HG03439 (cell line): ENCODE measurements at regions not wholly inside any gene's neighbourhood (a gene's known extent, or its start where the extent isn't known, plus 50 kb on each side); places are given as distances from the start of the nearest gene placed in this dataset.
"Not testable (repeated sequence)": the region's sequence is repeated elsewhere in the genome, so short reads cannot be mapped to it uniquely, and the experiment has no call there.

Experiments used
- ATAC-seq: cut with Tn5 transposase; IDR thresholded peaks from one replicate; pipeline ENCODE4 v1.9.1; 2021; ENCODE audit warnings: mild to moderate bottlenecking, moderate library complexity; ENCODE audit not compliant: unreplicated experiment

DNA sequence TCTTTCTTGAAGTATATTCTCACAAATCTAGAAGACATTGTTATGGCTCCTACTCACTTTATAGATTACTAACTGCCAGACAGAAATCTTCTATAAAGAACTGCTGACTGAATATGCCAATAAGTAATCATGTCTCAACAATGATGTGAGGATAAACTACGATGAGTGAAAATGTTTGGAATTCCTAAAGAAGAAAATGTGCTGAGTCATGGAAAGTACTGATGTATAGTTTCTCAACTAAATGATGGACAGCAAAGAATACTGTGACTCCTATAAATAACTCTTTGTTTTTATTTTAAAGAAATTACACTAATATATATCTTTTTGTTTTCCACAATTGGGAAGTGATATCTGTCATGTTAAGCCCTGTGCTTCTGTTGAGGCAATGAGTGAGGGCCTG is 232.9 kb downstream of the LNPK start:
- no peak for ATAC-seq

DNA sequence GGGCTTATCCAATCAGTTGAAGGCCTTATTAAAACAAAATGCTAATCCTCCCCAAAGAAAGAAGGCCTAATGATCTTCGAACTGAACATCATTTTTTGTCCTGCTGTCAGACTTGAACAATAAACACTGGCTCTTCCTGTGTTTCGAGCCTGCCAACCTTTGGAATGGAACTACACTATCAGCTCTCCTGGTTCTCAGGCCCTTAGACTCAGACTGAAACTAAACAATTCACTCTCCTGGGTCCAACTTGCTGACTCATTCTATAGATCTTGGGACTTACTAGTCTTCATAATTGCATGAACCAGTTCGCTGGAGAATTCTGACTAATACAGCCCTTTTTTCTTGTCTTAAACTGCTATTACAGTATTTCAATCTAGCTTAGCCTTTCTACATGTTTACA is 235.2 kb downstream of the LNPK start:
- no peak for ATAC-seq

DNA sequence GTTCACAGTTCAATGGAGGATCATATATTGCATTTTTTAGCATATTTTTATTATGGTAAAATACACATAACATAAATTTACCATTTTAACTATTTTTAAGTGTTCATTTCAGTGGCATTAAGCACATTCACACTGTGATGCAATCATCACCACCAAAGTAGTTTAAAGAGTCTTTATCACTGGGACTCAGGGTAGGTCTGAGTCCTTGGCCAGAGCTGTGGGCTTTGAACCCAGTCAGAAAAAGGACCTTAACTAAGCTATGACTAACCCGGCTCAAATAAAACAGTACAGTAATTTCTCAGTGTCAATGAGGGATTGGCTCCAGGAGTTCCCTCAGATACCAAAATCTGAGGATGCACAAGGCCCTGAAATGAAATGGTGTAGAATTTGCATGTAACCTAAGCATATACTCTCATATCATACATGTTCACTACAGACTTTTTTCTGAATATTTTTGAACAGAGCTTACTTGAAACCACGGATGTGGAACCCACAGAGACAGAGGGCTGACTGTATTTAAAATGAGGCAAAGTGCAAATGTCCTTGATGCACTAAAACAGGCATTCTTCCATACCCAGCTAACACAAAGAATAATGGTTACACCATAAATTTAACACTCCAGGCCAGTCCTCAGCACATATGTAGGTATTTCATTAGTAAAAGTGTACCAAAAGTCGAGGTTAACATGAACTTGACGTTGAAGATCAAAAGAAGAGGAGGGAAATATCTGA is 246.2 kb downstream of the LNPK start:
- no peak for ATAC-seq

DNA sequence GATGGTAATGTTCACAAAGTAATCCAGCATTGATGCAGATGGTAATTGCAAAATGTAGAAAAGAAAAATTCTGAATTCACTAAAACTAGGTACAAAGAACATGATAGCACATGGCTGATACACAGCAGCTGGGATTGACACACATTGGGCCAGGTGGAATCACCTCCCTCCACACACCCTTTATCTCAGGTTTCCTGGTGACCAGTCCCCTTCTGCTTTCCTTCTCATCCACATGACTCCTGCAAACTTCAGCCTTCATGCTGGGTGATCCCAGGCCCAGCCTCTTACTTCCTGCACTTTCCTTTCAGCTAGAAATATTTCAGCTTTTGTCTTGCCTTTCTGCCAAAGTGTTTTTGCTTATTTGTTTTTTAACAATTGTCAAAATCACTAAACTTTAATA is 246.9 kb downstream of the LNPK start:
- ATAC-seq = no peak

DNA sequence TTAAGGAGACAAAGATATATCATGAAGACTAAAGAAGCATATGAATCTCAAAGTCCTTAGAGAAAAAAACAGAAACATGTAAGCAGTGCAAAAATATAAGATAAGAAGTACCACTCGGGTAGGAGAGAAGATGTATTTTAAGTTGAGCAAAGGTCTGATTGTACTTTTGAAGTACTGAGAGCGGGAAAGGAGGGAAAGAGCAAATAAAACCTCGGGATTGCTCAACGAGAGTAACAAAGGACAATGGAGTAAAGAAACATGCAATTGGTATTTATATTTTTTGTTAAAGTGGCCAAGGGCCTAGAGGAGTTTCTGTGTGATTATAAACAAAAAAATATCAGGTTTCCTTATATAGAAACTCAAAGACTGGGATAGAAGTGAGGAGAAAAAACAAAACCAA is 251.9 kb downstream of the LNPK start:
- no peak for ATAC-seq

DNA sequence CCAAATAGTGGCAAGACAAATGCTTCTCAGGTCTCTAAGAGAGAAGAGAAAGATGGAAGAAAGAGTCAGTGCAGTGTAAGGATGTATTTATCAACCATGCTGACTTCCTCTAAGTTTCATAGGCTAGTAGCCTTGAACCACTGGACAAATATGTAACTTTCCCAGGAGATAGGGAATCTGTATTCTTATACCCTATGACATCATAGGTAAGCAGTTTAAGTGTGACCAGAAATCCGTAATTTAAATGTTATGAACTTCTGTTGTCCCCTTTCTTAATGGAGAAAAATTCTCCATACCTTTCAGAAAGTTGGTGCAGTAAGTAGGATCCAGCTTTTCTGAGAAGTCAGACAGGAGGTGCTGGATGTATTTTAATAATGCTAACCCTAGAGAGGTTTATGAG is 256.2 kb downstream of the LNPK start:
- ATAC-seq = no peak

DNA sequence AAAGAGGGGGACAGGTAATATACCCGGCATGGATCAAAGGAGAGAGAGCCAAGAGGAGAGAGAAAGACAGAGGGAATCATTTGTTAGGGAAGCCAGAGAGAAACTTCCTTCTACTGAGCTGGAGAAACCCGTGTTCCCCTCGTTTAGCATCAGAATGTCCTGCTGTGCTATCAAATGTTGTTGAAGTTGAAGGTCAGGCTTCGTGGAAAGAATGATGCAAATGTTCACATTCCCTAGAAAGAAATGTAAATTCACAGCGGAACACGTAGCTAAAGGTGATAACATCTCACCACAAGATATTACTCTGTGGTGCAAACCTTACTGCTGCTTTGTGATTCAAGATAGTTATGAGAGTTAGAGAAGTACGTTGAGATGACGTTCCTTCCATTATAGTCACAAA is 258.1 kb downstream of the LNPK start:
- ATAC-seq = no peak

DNA sequence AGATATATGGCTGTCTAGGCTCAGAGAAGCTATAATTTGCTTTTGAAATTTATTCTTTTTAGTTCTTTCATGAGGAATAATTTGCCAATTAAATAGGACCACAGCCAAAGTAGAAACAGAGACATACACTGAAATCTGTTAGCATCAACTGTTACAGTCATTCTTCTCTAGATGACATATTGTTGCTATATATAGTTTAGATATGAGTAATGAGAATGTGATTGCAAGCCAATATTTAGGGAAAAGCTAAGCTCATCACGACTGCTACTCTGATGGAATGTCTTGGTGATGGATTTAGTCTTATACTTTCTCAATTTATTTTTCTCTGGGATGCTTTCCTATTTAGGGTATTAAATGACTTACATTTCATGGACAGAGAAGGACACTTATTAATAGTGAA is 259.1 kb downstream of the LNPK start:
- no peak for ATAC-seq

DNA sequence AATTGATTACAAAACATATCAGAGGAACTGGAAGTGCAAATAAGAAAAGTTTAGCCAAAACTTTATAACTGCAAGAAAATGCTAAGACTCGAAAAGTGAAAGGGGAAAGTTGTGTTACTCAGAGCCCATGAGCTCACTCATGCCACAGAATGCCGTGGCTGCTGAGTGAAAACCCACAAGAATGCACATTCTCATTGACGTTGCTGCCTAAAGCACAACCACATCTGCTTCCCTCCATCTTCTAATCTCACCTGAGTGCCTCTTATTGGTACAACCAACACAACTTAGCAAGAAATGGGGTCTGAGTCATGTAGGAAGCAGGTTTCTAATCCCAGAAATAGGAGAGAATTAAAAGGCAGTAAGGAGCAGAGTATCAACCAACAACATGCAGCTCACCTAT is 259.7 kb downstream of the LNPK start:
- no peak for ATAC-seq

DNA sequence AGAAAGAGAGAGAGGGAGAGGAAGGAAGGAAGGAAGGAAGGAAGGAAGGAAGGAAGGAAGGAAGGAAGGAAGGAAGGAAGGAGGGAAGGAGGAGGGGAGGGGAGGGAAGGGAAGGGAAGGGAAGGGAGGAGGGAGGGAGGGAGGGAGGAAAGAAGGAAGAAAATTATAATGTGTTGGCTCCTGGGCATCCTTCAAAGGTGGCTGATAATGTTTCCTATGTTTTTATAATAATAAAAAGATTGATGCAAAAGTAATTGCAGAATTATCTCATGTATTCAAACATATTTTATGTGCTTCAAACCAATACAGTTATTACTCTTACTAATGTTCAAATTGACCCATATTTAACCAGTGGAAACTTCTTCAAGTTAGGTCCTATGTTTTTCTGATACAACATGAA is 260.9 kb downstream of the LNPK start:
- ATAC-seq = no peak

DNA sequence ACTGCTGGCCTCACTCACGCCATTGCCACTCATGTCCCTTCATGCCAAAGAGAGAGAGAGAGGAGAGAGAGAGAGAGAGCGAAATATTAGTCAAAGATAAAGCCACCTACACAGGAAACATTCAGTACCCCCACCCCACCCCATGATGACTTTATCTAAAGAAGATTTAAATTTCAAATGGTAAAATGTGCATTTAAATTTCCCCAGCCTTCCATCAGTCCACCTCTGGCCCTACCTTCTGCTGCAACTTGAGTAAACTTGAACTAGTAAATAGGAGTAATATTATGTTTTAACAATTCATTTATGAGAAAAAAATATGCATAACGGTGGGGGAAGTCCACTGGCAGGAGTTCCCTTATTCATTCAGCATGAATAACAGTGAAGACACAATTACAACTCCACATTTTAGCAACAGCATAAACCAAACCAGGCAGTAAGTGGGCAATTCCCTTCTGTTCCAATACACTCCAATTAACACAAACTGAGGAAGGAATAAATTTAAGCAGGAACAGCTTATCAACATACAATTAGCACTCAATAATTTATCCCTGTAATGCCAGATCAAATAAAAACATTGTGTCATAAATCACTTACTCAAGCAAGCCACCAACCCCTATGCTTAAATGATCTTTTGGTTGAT is 264.2 kb downstream of the LNPK start:
- ATAC-seq = no peak

DNA sequence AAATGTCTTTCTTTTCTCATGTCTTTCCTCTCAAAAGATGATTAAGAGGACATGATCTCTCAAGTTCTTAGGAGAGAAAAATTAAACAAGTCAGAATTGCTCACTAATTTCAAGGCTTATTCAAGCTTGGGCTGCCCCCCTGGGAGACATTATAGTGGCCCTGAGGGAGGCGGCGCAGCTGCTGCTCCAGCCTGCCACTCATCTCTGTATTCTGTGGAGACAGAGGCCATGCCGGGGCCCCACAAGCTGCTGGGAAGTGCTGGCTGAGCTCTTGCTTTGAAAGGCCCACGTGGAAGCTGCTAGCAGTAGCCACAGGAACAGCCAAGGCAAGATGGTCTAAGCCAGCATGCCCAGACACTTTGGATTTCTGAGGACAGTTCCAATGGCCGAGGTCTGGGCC is 267.4 kb downstream of the LNPK start:
- no peak for ATAC-seq

DNA sequence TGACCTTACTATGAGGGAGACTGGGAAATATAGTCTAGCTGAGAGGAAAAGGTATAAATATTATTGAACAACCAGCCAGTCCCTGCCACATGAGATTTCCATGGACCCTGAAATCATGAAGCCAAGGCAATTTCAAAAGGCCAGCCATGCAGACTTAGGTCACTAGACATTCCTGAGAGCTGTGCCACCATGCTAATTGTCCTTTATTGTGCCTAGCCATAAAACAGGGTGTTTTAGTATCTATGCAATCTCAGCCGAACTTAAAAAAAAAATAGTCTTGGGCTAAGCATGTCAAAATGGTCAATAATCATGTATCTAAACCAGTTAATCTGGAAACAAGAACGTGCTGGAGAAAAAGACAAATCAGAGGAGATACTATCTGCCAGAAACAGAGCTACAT is 269.5 kb downstream of the LNPK start:
- ATAC-seq = no peak

DNA sequence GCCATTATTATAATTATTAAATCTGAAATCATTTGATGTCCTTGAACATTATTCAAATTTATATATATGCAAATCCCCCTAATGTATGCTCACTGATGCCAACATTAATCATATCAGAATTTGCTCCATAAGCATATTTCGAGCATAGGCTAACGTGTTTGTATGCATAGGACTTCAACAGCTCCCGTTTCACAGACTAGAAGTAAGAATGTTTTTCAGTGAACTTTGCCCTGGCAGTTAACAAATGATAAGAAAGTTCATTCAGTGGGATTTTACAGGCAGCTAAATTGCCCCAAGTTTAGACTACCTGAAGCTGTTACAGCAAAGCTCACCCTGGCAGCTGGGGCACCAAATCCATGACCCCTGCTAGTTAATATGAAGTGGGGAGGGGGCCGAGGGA is 272.0 kb downstream of the LNPK start:
- ATAC-seq = no peak

DNA sequence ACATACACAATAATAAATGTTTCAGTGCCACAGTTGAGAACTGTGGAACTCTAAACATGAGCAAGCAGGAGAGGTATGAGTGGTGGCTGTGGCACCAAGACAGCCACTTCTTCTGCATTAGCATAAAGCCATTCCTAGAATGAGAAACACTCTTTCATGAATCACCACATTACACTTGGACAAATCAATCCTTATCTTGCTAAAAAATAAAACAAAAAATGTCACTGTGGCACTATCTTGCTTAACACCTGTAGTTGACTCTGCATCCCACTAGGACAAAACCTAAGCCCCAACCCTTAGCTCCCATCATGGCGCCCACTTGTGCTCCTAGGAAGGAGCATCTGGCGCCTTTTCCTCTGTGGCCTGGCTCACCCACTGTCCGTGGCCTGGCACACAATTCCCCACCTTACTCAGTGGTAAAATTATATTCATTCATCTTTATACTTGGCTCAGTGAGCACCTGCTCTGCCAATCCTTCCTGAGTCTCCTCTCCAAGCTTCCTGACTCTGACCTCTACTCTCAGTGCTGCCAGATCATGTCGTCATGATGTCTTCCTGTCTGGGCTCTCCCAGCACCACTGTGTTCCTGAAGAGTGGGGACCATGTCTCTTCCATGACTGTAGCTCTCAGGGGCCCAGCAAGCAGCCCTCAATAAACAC is 272.9 kb downstream of the LNPK start:
- no peak for ATAC-seq

DNA sequence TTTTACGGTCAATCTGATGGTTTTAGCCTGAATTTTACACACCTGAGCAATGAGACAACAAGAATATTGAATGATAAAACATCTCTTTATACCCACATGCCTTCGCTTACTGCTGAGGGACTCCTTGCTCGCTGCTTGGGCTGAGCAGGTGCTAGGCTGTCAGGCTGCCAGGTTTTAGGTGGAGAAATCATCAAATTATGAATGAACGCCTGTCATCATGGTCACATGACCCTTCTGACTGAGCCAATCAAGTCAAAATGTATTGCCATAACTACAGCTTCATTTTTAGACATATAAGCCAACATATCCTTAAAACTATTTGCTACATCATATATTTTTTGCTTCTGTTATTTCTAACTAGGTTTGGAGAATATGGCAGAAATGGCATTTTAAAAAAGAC is 274.0 kb downstream of the LNPK start:
- ATAC-seq = no peak

DNA sequence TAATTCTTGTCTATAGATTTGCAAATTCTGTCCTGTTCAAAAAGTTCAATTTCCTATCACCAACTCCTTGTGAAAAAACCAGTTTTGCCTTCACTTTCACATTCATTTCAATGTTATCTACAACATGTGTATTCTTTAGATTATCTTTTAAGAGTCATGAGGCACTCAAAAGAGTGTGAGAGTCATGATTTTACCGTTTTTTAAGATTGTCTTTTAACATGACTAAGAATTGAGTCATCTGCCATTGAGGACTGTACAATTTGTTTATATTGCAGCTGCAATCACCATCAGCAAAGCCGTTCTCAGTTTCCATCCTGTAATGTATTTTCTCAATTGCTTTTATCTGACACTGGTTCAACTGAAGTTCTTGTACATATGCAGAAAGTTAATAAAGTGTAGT is 275.8 kb downstream of the LNPK start:
- no peak for ATAC-seq

DNA sequence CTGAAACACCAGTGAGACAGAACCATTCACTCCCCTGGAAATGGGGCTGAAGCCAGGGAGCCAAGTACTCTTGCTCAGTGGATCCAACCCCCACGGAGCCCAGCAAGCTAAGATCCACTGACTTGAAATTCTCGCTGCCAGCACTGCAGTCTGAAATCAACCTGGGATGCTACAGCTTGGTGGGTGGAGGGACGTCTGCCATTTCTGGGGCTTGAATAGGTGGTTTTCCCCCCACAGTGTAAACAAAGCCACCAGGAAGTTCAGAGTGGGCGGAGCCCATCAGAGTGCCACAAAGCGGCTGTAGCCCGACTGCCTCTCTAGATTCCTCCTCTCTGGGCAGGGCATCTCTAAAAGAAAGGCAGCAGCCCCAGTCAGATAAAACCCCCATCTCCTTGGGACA is 292.8 kb downstream of the LNPK start:
- ATAC-seq = no peak

DNA sequence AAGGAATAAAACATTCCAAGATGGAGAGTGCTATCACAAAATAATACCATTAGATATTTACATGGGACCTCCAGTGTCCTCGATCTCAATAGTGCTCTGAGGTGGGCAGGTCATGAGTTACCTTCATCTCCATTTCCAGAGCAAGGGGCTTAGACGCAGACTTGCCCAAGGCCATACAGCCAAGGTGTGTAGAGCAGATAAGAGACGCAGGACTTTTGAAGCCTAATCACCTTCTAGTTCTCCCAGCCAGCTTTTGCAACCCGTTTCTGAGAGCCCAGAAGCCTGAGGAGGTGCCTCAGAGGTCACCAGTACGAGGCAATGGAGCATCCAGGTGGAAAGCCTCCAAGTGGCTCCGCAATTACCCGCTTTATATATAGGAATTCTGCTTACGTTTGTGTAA is 294.7 kb downstream of the LNPK start:
- no peak for ATAC-seq

DNA sequence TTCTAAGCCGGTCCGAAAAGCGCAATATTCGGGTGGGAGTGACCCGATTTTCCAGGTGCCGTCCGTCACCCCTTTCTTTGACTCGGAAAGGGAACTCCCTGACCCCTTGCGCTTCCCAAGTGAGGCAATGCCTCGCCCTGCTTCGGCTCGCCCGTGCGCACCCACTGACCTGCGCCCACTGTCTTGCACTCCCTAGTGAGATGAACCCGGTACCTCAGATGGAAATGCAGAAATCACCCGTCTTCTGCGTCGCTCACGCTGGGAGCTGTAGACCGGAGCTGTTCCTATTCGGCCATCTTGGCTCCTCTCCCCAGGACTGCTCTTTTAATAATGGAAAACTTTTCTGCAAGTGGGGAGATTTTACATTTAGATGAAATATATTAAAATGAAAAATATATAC is 297.5 kb downstream of the LNPK start:
- ATAC-seq = not testable (repeated sequence)

DNA sequence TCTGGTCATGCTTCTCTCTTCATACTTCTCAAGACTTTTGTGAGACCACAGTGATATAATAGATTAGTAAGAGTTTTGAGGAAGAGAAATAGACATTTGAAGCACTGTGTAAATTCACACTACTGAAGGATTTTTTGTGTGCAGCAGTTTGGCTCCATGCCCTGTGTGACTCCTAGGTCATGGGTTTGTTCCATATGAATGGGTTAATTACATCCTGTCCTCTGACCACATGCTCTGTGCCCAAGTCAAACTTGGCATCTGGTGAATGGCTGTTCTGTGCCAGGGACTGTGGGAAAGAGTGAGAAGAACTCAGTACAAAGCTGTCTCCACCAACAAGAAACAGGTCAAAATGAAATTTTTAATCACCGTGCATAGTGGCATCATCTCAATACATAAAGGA is 304.0 kb downstream of the LNPK start:
- no peak for ATAC-seq

DNA sequence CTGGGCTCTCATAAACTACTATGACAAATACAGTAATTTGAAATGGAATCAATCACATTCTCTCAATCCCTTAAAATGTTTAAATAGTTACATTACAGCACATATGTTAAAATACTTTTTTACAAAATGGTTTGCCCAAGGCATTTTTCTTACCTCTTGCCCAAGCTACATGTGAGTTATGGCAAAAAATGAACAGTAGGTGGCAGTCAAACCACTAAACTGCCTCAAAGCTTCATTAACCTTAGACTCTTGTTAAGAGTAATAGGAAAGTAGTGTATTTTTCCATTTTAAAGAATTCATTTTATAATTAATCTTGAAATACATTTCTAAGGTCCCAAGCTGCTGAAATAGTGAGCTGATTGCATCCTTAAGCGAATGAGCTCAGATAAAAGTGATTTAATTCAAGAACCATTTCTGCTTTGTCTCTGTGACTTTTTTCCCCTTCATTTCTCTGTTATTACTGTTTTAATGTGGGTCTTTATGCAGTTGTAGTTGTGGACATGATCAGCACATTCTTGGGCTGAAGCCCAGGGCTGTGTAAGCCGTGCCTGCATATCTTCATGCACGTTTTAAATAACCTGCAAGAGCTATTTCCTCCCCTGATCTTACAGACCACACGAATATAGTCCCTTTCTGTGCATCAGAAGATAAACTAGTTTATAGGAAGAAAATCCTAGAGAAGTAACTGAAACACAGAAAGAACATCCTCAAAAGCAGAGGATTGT is 311.8 kb downstream of the LNPK start:
- ATAC-seq = no peak
